H1 (cell line): ENCODE measurements at regions not wholly inside any gene's neighbourhood (a gene's known extent, or its start where the extent isn't known, plus 50 kb on each side); places are given as distances from the start of the nearest gene placed in this dataset.

Source experiments
- CTCF ChIA-PET: fragments of 300-600 bp; sonication (Branson Sonifier 250); formaldehyde crosslinking; loops from one replicate; lab custom pipeline; 2021; ENCODE audit not compliant: partially characterized antibody; lab: Charles Lee
- POLR2A ChIA-PET: fragments of 300-600 bp; sonication (Branson Sonifier 250); formaldehyde crosslinking; loops from one replicate; lab custom pipeline; 2021; ENCODE audit warnings: inconsistent platforms; ENCODE audit not compliant: partially characterized antibody; lab: Charles Lee
- DNase-seq, 2 experiments: peaks; one replicate each; pipeline versions ENCODE4 v3.0.0 to v3.0.0-alpha.2; 2010 to 2022; ENCODE audit warnings: low spot score in 2 of 2, low read depth in 1 of 2, mixed read lengths in 1 of 2
- FAIRE-seq: peaks from 2 replicates; lab custom pipeline; 2011; peaks lifted over from hg19 to GRCh38; lab: Jason Lieb, UNC
- H2AFZ ChIP-seq: 2 replicates; pipeline ENCODE4 v1.8.1; 2012; ENCODE audit warnings: low read length, inconsistent platforms
- H2AK5ac ChIP-seq: 2 replicates; pipeline ENCODE4 v1.6.1; 2013; ENCODE audit warnings: low read depth, low read length
- H2BK120ac ChIP-seq: replicated peaks from 2 replicates; pipeline ENCODE3; 2013; ENCODE audit warnings: low read depth, low read length, inconsistent platforms
- H2BK12ac ChIP-seq: 2 replicates; pipeline ENCODE4 v1.6.1; 2013; ENCODE audit warnings: low read depth, low read length
- H2BK15ac ChIP-seq: 2 replicates; pipeline ENCODE4 v1.6.1; 2013; ENCODE audit warnings: low read length
- H2BK20ac ChIP-seq: 2 replicates; pipeline ENCODE4 v1.6.1; 2013; ENCODE audit warnings: low read length
- H2BK5ac ChIP-seq: 2 replicates; pipeline ENCODE4 v1.6.1; 2013; ENCODE audit warnings: low read depth, low read length
- H3K14ac ChIP-seq: 2 replicates; pipeline ENCODE4 v1.6.1; 2013; ENCODE audit warnings: inconsistent platforms; ENCODE audit not compliant: insufficient read length
- H3K18ac ChIP-seq: 2 replicates; pipeline ENCODE4 v1.6.1; 2013; ENCODE audit warnings: low read length; ENCODE audit errors: extremely low read depth
- H3K23ac ChIP-seq: 2 replicates; pipeline ENCODE4 v1.6.1; 2013; ENCODE audit warnings: inconsistent platforms; ENCODE audit not compliant: insufficient read length
- H3K23me2 ChIP-seq: 2 replicates; pipeline ENCODE4 v1.6.1; 2013; ENCODE audit warnings: low read depth, low read length
- H3K27ac ChIP-seq: 2 replicates; pipeline ENCODE4 v1.6.1; 2011; ENCODE audit warnings: low read depth, low read length, inconsistent platforms
- H3K27me3 ChIP-seq, 4 experiments: replicated peaks in 1 of 4; 1 replicate in 1 of 4; 2 replicates in 3 of 4; pipeline versions ENCODE4 v1.6.1 to v1.8.1; 2011 to 2013; ENCODE audit warnings: low read length in 3 of 4, mild to moderate bottlenecking in 3 of 4, inconsistent platforms in 2 of 4, mixed read lengths in 2 of 4, moderate library complexity in 1 of 4; ENCODE audit not compliant: control insufficient read depth in 3 of 4, insufficient read depth in 3 of 4; ENCODE audit errors: extremely low read depth in 1 of 4
- H3K36me3 ChIP-seq, 4 experiments: 2 replicates each; pipeline versions ENCODE4 v1.6.1 to v1.8.1; 2011 to 2013; ENCODE audit warnings: mild to moderate bottlenecking in 4 of 4, low read length in 3 of 4, moderate library complexity in 2 of 4, control low read depth in 1 of 4, inconsistent platforms in 1 of 4; ENCODE audit not compliant: insufficient read depth in 4 of 4, control insufficient read depth in 2 of 4
- H3K4ac ChIP-seq: replicated peaks from 2 replicates; pipeline ENCODE3; 2013; ENCODE audit warnings: low read length, low read depth, mixed read lengths, inconsistent platforms; ENCODE audit not compliant: insufficient read length
- H3K4me1 ChIP-seq, 4 experiments: replicated peaks in 1 of 4; 1 replicate in 1 of 4; 2 replicates in 3 of 4; pipeline versions ENCODE4 v1.6.1 to v1.8.1; 2011 to 2013; ENCODE audit warnings: low read length in 3 of 4, inconsistent platforms in 2 of 4, mixed read lengths in 1 of 4; ENCODE audit not compliant: insufficient read depth in 4 of 4, control insufficient read depth in 3 of 4
- H3K4me2 ChIP-seq, 2 experiments: 2 replicates each; pipeline versions ENCODE4 v1.6.1 to v1.8.1; 2011 to 2013; ENCODE audit warnings: low read depth in 2 of 2, low read length in 2 of 2, control low read depth in 1 of 2, inconsistent platforms in 1 of 2, mild to moderate bottlenecking in 1 of 2; ENCODE audit not compliant: insufficient read depth in 1 of 2
- H3K4me3 ChIP-seq, 4 experiments: fragments of 200-600, 300-600 bp in 1 of 4; sonication (generic), shearing (Covaris generic), sonication (Bioruptor Twin) in 1 of 4; 2 replicates each; pipeline versions ENCODE4 v1.5.1 to v1.8.1; 2011 to 2016; ENCODE audit warnings: low read length in 4 of 4, low read depth in 3 of 4, control low read depth in 2 of 4, inconsistent platforms in 2 of 4, mild to moderate bottlenecking in 2 of 4, mixed read lengths in 1 of 4, moderate library complexity in 1 of 4; ENCODE audit not compliant: insufficient read depth in 2 of 4; ENCODE audit errors: extremely low read depth in 1 of 4
- H3K56ac ChIP-seq: replicated peaks from 2 replicates; pipeline ENCODE3; 2013; ENCODE audit warnings: low read depth, mild to moderate bottlenecking, mixed read lengths, low read length, inconsistent platforms; ENCODE audit not compliant: insufficient read length
- H3K79me1 ChIP-seq: 2 replicates; pipeline ENCODE4 v1.6.1; 2013; ENCODE audit warnings: low read depth, low read length, control low read depth
- H3K79me2 ChIP-seq, 2 experiments: 2 replicates each; pipeline versions ENCODE4 v1.6.1 to v1.8.1; 2012 to 2013; ENCODE audit warnings: low read length in 2 of 2, mild to moderate bottlenecking in 2 of 2, inconsistent platforms in 1 of 2; ENCODE audit not compliant: insufficient read depth in 2 of 2, control insufficient read depth in 1 of 2
- H3K9ac ChIP-seq, 4 experiments: replicated peaks in 1 of 4; 1 replicate in 1 of 4; 2 replicates in 3 of 4; pipeline versions ENCODE4 v1.6.1 to v1.8.1; 2011 to 2013; ENCODE audit warnings: low read depth in 3 of 4, low read length in 3 of 4, control low read depth in 2 of 4, mild to moderate bottlenecking in 2 of 4, moderate library complexity in 2 of 4, inconsistent platforms in 1 of 4; ENCODE audit errors: extremely low read depth in 1 of 4
- H3K9me3 ChIP-seq, 2 experiments: 2 replicates each; pipeline versions ENCODE4 v1.6.1 to v1.8.1; 2012 to 2013; ENCODE audit warnings: mild to moderate bottlenecking in 2 of 2, moderate library complexity in 2 of 2, control low read depth in 1 of 2, inconsistent platforms in 1 of 2, low read depth in 1 of 2, low read length in 1 of 2, mixed read lengths in 1 of 2; ENCODE audit not compliant: insufficient read depth in 2 of 2
- H4K20me1 ChIP-seq, 2 experiments: replicated peaks in 1 of 2; 2 replicates each; pipeline versions ENCODE3 to v1.8.1; 2011 to 2013; ENCODE audit warnings: inconsistent platforms in 2 of 2, low read length in 2 of 2, mild to moderate bottlenecking in 1 of 2; ENCODE audit not compliant: insufficient read depth in 2 of 2, control insufficient read depth in 1 of 2
- H4K5ac ChIP-seq: 2 replicates; pipeline ENCODE4 v1.6.1; 2013; ENCODE audit warnings: low read length, low read depth, mixed read lengths, inconsistent platforms; ENCODE audit not compliant: insufficient read length
- H4K8ac ChIP-seq: 2 replicates; pipeline ENCODE4 v1.8.0; 2013; ENCODE audit warnings: mild to moderate bottlenecking, moderate library complexity, low read length, inconsistent platforms; ENCODE audit not compliant: insufficient read depth; ENCODE audit errors: extremely low read depth
- H4K91ac ChIP-seq: replicated peaks from 2 replicates; pipeline ENCODE3; 2013; ENCODE audit warnings: low read length, mixed read lengths, inconsistent platforms; ENCODE audit not compliant: insufficient read length
- RAD21 ChIP-seq, 2 experiments: IDR thresholded peaks in 1 of 2; conservative IDR thresholded peaks in 1 of 2; 2 replicates each; pipeline ENCODE4 v1.6.1; 2011; ENCODE audit warnings: low read depth in 2 of 2, low read length in 2 of 2, improper control_type of control experiment in 1 of 2, inconsistent platforms in 1 of 2, mild to moderate bottlenecking in 1 of 2, moderate library complexity in 1 of 2
- WGBS, 2 experiments: shearing (Covaris generic) in 1 of 2; methylation state at CpG; one replicate each; pipeline versions ENCODE4 v1.1.6 to v1.1.7; 2013 to 2015; ENCODE audit warnings: low lambda C conversion rate in 2 of 2, mixed read lengths in 2 of 2, inconsistent platforms in 1 of 2, low coverage in 1 of 2, missing lambda C conversion rate in 1 of 2; ENCODE audit not compliant: insufficient replicate concordance in 2 of 2, insufficient coverage in 1 of 2, insufficient read length in 1 of 2; ENCODE audit errors: extremely low coverage in 1 of 2, missing lambda C conversion rate in 1 of 2; 5-methylcytosine and 5-hydroxymethylcytosine counted together

GRCh38 chr7:113813471-113813870 is 105.3 kb downstream of the PPP1R3A start:
- H3K4me3 ChIP-seq = no peak overlapping the region
- no peak overlapping the region for H2BK20ac ChIP-seq
- H3K9ac ChIP-seq = no peak overlapping the region
- no peaks in the 10 kb centered on the region for H3K79me1 ChIP-seq
- no peak for TF ChIP-seq RAD21 (IDR thresholded peaks at IDR 0.05 in 1 of 2, conservative IDR thresholded peaks at IDR 0.05 in 1 of 2; ENCODE audit: low read depth in 2 of 2, low read length in 2 of 2)
- no peak overlapping the region for H3K4me2 ChIP-seq
- no peak overlapping the region for H3K4ac ChIP-seq
- no peak overlapping the region for H3K23ac ChIP-seq
- whole genome bisulfite sequencing, 2 experiments = 100% methylated on average over 1 of the region's 1 CpG; no CpG with 5 or more reads in 1 of the 2 experiments
- DNase-seq (no peak), FAIRE-seq (no peak)
- no peak overlapping the region for H2BK15ac ChIP-seq
- H3K18ac ChIP-seq = no peak overlapping the region
- ChIA-PET POLR2A (interaction anchor here (0.7 kb wide), 1 partner anchor 11 kb away, joined by 3 read pairs; no protein-coding TSS in a partner anchor), CTCF (interaction anchor here (1.7 to 1.8 kb wide), 2 partner anchors 11 to 13 kb away, joined by 4 to 6 read pairs; no protein-coding TSS in a partner anchor)
- H3K27me3 ChIP-seq = no peaks in the 10 kb centered on the region
- H3K56ac ChIP-seq = no peak overlapping the region
- H3K14ac ChIP-seq = no peak overlapping the region
- no peak overlapping the region for H2BK120ac ChIP-seq
- H4K5ac ChIP-seq = no peak overlapping the region
- H2AK5ac ChIP-seq = no peak overlapping the region
- H3K36me3 ChIP-seq = no peaks in the 10 kb centered on the region
- no peak overlapping the region for H4K91ac ChIP-seq
- H3K9me3 ChIP-seq = no peaks in the 10 kb centered on the region
- no peak overlapping the region for H4K8ac ChIP-seq
- H3K4me1 ChIP-seq = no peaks in the 10 kb centered on the region
- H3K23me2 ChIP-seq = no peaks in the 10 kb centered on the region
- no peaks in the 10 kb centered on the region for H3K79me2 ChIP-seq
- no peak overlapping the region for H2AFZ ChIP-seq
- H3K27ac ChIP-seq = no peak overlapping the region
- H4K20me1 ChIP-seq = no peaks in the 10 kb centered on the region
- H2BK12ac ChIP-seq = no peak overlapping the region
- H2BK5ac ChIP-seq = no peak overlapping the region
